Stimulated activated CD8-positive, alpha-beta memory T cell treated with anti-CD3 and anti-CD28 coated beads, Interleukin-7, amount 100 ng/mL, for 48 hours (primary cell): ENCODE measurements at regions not wholly inside any gene's neighbourhood (a gene's known extent, or its start where the extent isn't known, plus 50 kb on each side); places are given as distances from the start of the nearest gene placed in this dataset.
"Not testable (repeated sequence)": the region's sequence is repeated elsewhere in the genome, so short reads cannot be mapped to it uniquely, and the experiment has no call there.

Source experiments
- DNase-seq, 2 donors: peaks; one replicate each; pipeline ENCODE4 v3.0.0-alpha.2; 2020; ENCODE audit warnings: low read depth in 1 of 2; ENCODE audit errors: extremely low read depth in 1 of 2

DNA sequence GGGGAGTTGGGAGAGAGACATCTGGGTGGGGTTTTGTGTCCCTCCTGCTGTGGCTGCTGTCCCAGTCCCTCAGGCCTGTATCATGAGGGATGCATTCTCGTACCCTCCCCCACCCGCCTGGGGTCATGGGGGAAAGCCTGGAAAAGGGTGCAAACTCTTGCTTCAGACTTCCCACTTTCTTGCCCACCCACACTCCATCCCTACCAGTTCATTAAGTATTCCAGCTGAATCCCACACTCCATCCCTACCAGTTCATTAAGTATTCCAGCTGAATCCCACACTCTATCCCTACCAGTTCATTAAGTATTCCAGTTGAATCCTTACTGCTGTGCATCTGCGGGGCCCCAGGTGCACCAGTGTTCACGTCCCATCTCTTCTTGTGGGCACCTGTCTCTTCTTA is 116.3 kb downstream of the ACAA2 start:
- DNase-seq, result no peak

DNA sequence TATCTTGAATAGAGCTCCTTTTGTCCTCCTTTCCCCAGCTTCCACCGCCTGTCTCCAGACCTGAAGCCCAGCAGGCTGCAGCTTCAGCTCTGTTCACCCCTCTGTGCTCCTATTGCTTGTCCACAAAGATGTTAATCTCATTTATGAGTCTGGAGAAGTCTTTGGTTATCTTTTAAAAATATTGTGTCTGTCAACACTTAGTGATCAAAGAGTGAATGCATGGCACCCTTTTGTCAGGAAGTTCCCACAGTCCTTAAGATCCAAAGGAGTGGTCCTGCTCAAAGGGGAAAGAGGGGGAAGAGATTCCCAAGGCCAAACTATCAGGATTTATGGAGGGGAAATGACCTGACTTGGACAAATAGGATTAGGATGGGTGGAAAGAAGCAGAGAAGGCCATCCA is 118.9 kb downstream of the ACAA2 start:
- DNase-seq, result no peak

- no peak for DNase-seq
These were observed 119.7 kb downstream of the ACAA2 start for GRCh38 chr18:49693717-49694005.

DNA sequence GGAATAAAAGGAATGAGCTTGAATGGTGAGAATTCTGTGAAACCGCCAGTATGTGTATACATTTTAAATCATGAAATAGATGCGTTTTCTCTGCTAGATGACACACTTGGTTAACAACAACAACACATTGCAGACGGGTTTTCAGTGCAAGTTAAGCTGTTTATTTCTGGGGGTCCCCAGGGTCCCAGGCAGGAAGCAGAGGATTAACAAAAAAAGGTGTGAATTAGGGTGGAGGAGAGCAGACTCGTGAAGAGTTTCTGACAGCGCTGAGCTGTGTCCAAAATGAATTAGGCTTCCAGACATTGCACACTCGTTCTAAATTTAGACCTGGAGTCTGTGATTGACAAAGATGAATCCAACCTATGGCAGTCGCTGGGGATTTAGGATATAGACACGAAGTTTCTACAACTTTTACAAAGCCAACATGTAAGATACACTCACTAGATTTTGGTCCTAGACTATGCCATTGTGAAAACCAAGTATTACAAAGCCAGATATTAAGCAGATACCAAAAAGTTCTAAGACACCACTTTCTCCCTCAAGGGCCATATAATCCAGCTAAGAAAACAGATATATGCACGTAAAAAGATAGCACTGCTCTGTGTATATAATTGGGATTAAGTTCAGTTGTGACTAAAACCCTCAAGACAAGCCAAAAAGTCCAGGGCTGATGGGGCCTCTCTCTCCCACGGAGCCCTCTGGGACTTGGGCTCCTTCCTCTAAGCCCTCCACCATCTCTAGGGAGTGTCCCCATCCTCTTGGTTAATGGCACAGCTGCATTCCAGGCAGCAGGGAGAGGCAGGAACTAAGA is 120.2 kb downstream of the ACAA2 start:
- DNase-seq, result no peak

DNA sequence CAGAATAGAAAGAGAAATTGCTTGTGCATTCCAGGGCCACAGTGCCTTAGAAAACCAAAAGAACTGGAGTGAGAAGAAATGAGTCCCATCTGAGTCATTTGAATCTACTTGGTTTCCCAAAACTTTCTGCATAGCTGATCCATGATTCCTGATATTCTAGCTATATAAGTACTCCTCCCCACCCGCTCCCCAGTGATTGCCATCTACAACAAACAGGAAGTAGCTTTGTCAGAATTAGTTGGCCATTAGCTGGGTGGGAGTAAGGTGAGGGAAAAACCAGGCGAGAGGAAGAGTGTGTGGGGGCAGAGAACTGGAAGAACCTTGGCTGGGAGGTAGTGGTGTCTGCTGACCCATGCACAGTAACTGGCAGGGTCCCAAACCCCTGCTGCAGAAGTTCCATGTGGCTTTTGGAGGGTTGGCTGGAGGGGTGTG is 122.1 kb downstream of the ACAA2 start:
- no peak for DNase-seq

GRCh38 chr18:49690312-49690711 is 123.0 kb downstream of the ACAA2 start:
- no peak for DNase-seq

GRCh38 chr18:49685231-49685942 is 123.5 kb downstream of the LIPG start:
- no peak for DNase-seq

GRCh38 chr18:49682803-49683190 is 120.9 kb downstream of the LIPG start:
- DNase-seq, result not testable (repeated sequence)

GRCh38 chr18:49682173-49682802 is 120.4 kb downstream of the LIPG start:
- DNase-seq, result no peak

- no peak for DNase-seq
These were observed 119.5 kb downstream of the LIPG start for GRCh38 chr18:49681387-49681786.

- no peak for DNase-seq
These were observed 116.6 kb downstream of the LIPG start for GRCh38 chr18:49678440-49678839.

- no peak for DNase-seq
These were observed 116.0 kb downstream of the LIPG start for GRCh38 chr18:49677762-49678413.

DNA sequence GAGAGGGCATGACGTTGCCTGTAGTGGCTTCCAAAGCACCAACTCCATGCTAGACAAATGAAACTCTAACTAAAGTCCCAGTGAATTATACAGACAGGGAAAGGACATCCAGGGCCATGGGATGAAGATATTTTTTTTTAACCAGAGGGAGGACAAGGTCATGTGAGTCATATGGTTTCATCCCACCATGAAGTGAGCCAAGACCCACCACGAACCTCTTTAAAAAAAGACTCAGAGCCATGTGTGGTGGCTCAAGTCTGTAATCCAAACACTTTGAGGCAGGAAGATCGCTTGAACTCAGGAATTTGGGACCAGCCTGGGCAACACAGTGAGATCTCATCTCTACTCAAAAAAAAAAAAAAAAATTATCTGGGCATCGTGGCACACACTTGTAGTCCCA is 115.2 kb downstream of the LIPG start:
- no peak for DNase-seq

GRCh38 chr18:49673281-49673680 is 111.4 kb downstream of the LIPG start:
- DNase-seq, result no peak

- no peak for DNase-seq
These were observed 111.0 kb downstream of the LIPG start for GRCh38 chr18:49672853-49673252.

- DNase-seq, result no peak
These were observed 107.5 kb downstream of the LIPG start for GRCh38 chr18:49669403-49669802.

DNA sequence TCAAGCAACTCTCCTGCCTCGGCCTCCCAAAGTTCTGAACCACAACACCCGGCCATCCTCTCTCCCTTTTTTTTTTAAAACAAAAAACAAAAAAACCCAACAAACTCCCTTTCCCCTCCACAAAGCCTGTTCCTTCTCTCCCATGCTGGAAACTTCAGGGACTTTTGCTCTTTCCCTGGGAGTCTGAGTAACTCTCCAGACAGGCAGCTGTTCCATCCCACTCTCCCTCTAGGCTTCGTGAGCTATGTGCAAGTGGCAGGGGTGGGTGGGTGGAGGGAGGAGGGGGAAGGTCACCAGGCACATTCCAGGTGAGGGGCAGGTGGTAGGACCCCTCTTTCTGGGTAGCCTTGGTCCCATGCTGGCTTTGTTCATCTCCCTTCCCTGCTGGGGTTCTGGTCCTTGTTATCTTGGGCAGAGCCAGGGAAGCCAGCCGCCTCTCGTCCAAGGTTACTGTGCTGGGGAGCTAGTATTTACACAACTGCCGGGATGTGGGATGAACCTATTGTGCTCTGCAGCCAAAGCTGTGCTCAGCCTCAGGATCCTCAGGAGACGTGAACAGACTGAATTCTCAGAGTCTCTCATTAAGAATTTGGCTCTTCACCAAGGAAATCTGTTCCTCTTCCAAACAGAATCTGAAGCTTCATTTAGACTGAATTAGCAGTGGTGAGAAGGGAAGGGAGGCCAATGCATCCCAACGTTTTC is 106.9 kb downstream of the LIPG start:
- DNase-seq, result no peak

- DNase-seq, result no peak
These were observed 105.6 kb downstream of the LIPG start for GRCh38 chr18:49667462-49667861.

DNA sequence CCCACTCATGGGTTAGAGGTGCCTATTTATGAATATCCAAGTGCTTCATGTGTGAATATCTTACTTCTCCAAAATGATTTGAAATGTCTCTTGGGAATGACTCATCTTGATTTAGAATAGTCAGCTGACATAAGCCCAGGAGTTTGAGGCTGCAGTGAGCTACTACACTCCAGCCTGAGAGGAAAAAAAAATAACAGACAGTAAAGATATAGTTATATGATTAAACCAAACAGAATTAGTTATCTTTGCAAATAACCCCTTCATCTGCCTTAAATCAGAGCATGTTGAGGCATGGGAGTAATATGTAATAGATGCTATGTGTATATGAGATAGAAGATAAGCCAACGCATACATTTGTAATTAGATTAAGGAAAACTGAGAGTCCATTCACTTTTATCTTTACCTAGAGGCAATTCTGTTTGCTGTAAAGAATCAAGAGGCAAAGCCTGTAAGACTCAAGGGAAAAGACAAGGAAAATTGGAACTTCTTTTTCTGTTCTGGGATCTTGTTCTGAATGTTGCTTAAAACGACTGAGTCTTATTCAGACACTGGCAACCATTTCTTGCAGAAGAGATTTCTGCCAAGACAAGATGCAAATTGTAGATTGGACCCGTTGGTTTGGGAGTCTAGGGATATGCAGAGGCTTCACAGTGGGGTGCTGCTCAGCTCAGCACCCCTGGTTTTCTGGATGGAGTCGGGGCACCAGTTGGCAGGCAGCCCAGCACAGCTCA is 104.4 kb downstream of the LIPG start:
- no peak for DNase-seq
